ENCODE measurements at regions not wholly inside any gene's neighbourhood (a gene's known extent, or its start where the extent isn't known, plus 50 kb on each side); places are given as distances from the start of the nearest gene placed in this dataset.
A peak's percentile ranks its signal among the peaks of the same experiment; 100 is the strongest.
"Not testable (repeated sequence)": the region's sequence is repeated elsewhere in the genome, so short reads cannot be mapped to it uniquely, and the experiment has no call there.

DNA sequence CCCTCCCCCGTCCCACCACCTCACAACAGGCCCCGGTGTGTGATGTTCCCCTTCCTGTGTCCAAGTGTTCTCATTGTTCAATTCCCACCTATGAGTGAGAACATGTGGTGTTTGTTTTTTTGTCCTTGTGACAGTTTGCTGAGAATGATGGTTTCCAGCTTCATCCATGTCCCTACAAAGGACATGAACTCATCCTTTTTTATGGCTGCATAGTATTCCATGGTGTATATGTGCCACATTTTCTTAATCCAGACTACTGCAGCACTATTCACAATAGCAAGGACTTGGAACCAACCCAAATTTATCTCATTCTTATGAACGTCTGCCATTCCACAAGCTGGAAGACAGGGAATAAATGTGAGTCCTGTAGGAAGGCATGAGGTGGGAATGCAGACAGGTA, 79.6 kb upstream of the SLC6A11 start:
- DNase-seq (ENCODE audit: low spot score): not testable (repeated sequence)

DNA sequence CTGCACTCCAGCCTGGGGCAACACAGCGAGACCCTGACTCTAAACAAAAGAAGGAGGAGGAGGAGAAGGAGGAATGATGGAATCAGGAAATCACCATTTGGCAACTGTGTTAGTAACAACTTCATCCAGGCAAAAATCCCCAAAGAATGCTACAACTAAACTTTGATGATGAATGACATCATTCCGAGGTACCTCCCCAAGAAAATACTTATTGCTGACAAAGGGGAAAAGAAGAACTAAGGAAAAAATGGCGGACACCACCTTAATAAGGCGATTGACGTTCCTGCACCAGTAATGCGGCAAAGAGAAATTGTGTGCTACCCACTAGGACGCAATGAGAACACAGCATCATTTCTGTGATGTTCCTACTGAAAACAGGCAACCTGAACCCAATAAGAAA, 78.2 kb upstream of the SLC6A11 start:
- no peak for DNase-seq (ENCODE audit: low spot score)

DNA sequence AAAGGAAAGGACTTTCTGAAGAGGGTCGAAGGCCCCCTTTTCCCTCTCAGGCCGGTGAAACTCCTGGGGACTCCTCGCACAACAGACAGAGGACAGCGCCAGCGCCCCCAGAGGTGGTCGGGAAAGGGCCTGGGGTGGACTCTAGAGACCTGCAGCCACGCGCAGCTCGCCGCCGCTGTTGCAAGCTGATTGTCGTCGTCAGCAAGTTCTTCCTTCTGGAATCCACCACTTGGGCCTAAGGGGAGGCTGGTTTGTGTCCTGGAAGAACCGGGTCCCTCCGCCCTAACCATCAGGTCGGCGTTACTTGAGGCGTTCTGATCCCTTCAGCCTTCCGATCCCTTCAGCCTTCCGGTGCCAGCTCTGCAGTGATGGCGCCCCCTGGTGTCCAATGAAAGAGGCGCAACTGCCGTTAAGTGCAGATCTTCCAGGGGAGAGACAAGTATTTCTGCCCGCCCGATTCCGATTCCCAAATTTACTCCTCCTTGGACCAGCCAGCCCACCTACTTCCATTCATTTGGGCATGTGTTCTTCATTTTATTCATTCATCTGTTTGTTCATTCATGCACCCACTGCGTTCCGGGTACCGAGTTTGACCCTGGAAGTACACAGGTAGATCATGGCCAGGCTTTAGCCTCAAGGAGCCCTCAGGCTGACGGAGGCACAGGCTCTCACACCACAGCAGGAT, 77.2 kb upstream of the SLC6A11 start:
- DNase-seq (ENCODE audit: low spot score): peak; percentile 80

DNA sequence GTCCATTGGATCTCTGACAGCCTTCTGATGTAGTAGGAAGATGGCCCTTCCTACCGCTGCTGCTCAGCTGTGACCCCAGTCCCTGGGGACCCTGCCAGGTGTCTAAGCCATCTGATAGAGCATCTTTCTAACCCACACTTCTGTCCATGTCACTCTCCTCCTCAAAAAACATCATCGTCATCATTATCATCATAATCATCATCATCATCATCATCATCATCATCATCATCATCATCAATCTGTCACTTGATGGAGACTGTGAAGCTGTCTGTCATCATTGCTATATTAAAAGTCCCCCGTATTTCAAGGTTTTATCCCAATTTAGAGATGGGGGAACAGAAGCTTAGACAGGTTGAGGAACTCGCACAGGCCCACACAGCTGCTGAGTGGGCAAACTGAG, 75.1 kb upstream of the SLC6A11 start:
- DNase-seq (ENCODE audit: low spot score): no peak

DNA sequence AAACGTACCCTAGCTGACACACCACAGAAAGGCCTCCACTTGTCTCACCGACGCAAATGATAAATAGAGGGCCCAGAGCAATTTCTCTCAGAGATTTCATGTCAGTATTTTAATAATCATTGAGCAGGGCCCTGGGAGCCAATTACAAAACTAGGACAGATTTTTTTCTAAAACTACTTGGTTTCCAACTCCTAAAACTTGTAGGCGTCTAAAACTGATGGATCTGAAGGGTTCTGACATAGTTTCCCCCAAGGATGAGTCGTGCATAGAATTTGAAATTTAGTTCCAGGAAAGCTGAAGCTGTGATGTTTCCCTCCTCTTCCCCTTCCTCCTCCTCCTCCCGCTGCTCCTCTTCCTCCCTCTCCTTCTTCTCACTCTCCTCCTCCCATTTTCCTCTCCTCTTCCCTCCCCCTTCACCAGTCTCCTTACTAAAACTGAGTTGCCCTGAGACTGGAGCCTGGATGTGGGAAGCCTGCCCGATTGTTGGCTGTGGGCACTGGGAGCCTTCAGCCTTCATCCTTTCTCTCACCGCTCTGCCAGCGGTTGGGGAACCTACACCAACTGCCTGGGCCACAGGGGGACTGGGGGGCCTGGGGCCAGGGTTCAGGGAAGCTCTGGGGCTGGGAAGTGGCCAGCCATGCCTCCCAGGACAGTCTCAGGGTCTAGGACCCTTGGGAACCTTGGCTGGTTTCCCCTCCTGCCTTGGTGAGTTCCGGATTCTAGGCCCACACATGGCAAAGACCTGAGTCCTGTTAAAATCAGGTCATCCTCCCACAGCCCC, 73.9 kb upstream of the SLC6A11 start:
- DNase-seq (ENCODE audit: low spot score): no peak

DNA sequence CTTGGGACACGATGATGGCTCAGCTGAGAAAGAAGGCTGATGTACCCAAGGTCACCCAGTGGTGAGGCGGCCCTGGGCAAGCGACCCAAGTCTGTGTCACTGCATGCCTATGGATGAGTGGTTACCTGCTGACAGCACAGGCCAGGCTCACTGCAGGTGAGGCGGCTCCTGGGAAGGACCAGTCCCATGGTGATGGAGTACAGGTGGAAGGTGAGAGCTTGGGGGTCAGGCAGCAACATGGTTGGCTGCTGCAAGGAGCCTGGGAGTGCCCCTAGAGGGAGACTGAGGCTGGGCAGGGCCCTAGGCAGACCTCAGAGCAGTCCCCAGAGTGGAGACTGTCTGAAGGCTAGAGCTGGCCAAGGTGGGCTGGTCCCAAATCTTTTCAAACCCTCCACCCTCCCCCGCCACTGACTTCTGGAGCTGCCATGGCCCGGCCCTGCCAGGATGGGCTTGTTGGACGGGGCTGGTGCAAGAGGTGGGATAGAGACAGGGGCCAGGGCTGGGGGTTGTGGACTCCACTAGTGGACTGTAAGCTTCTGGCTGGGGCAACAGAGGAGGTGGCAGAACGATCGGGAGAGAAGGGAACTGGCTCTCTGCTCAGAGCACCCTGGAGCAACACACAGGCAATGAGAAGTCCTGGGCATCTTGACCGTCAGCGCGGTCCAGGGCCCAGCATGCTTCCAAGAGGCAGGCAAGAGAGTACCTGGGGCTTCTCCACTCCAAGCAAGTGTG, 72.5 kb upstream of the SLC6A11 start:
- no peak for DNase-seq (ENCODE audit: low spot score)

DNA sequence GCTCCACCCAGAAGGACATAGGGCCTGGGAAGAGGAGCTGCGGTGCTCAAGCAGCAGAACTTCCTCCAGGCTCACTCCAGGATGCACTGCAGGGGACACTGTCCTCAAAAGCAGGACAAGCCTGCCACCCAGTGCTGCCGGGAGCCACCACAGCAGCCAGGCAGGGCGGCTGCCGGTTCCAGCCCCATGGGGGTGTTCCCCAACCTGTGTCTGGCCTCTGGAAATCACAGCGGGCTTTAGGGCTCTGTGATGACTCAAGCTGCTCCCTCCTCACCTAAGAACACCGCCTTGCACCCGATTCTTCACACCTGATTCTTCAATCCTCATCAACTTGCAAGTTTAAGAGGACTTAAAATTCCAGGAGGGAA, 71.9 kb upstream of the SLC6A11 start:
- peak; percentile 25 for DNase-seq (ENCODE audit: low spot score)

DNA sequence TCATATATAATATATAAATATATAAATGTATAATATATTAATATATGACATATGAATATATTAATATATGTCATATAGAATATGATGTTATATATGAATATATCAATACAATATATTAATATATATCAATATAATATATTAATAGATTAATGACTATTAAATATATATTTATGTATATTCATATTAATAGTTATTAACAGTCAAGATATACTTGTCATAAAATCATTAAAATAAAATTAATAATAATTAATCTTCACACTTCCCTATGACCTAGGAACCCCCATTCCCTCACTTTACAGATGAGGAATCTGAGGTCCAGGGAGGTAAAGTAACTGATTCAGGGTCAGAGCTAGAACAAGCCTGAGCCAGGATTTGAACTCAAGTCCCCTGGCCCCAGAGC, 70.6 kb upstream of the SLC6A11 start:
- DNase-seq (ENCODE audit: low spot score): no peak

DNA sequence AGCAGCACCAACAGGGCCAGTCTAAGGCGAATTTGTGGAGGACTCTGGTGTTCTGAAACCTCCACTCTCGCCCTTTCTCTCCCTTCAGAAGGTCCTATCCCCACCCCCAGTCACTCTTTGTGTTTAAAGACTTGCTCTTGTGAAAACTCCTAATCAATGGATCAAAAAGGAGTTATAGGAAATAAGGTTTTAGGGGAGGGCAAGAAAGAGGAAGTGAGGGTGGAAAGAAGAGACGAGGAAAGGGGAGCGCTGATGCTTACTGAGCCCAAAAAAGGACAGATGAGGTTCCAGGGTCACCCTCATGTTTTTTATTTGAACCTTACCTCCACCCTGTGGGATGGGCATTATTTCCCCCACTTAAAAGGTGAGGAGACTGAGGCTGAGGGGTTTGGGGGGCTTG, 70.0 kb upstream of the SLC6A11 start:
- DNase-seq (ENCODE audit: low spot score): no peak

DNA sequence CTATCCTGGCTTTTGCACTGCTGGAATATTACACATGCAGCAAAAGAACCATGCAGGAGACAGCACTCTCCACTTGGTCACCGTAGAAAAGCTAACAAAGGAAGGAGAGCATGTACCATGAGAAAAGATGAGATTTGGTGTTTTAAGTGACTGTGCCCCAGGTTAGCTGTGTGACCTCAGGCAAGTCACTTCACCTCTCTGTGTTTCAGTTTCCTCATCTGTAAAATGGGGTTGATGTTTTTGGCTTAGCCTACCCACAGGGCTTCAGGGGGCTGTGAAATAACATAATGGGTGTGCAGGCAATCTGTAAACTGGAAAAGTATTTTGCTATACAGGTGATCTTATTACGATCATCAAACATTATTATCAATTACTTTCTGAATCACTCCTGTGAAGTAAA, 69.3 kb upstream of the SLC6A11 start:
- no peak for DNase-seq (ENCODE audit: low spot score)

DNA sequence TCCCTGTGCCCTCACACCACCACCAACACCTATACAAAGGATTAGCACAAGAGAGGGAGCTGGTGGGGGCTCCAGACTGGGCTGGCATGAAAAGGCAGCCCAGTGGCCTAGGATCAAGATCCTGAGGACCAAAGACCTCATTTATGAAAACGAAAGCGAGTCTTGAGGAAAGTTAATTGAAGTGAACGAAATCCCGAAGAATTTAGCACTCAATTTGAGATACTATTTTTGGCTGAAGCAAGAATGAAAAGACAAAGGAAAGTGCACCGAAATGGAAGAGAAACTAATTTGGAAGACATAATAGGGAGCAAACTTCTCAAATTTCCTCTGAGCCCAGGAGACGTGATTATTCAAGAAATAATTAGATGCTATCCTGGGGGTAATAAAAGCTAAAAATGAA, 68.7 kb upstream of the SLC6A11 start:
- no peak for DNase-seq (ENCODE audit: low spot score)

DNA sequence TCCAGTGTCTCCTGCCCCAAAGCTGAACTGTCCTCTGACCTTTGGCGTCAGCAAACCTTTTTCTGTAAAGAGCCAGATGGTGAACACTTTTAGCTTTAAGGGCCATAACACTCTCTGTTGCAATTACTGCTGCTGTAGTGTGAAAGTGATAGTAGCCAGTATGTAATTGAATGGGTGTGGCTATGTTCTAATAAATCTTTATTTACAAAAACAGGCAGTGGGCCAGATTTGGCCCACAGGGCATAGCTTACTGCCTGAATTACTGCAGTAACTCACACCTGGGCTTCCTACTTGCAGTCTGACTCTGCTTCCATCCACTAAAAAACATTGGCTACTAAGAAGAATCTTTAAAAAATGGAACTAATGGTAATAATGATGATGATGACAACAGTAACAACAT, 68.0 kb upstream of the SLC6A11 start:
- DNase-seq (ENCODE audit: low spot score): no peak

DNA sequence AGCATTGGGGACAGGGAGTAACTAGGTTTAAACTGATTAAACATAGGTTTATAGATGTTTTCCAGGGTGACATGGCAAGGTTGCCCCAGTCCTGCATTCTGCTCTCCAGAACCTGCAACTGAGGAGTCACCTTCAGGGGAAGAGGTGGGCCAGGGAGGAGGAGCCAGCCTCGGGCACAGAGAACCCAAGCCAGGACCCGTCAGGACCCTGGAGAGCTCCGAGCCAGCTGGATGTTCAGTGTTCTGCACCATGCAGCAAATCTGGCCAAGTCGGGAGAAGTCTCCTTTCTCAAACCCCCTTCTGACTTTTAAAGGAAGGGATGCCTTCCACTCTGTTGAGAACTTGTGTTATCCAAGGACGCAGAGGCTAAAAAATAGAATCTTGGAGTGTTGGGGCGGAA, 62.1 kb upstream of the SLC6A11 start:
- DNase-seq (ENCODE audit: low spot score): no peak

DNA sequence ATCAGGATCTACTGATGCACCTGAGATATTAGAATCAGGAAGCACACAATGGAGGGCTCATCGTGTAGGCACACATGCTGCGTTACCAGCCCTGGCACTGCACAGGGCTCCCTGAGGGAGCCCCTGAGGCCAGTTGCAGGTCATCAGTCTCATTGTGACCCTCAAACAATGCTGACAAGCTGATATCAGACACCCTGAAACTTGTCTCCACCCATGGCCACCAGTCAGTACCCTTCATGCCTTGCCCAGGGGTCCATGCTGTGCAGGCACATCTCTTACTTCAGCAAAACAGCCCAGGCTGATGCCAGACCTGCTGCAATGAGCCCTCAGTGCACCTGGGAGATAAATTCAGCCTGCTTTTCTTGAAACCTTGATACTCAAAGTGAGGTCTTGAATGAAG, 59.5 kb upstream of the SLC6A11 start:
- no peak for DNase-seq (ENCODE audit: low spot score)

DNA sequence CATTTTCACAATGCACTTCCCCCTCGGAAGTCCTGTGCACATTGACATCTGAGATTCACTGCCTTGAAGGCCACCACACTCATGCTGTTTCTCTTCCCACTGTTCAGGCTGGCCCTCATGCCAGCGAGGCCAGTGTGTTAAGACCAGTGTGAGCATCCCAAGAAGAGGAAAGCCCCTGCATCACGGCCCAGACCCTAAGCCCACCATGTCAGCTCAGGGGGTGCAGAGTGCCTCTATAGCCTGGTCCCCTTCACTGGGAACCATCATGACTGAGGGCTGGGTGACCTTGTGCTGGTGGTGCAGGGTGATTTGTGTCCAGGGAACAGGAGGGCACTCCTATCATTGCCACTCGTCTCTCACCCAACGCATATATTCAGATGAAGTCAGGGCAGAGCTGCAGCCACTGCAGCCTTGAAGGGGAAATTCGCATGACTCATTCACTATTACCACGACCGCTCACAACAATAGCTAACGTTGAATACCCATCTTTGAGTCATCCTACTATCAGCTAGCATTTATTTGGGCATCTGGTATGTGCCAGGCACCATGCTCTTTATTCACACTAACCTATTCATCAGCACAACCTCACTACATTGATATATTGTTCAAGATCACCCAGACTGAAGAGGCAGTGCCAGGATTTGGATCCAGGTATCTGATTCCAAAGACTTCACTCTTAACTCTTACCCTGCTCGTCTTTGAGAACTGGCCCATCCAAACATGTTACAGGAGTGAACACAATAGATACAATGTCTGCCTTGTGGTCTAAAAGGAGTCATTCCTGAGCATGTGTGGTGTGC, 58.8 kb upstream of the SLC6A11 start:
- DNase-seq (ENCODE audit: low spot score): no peak

DNA sequence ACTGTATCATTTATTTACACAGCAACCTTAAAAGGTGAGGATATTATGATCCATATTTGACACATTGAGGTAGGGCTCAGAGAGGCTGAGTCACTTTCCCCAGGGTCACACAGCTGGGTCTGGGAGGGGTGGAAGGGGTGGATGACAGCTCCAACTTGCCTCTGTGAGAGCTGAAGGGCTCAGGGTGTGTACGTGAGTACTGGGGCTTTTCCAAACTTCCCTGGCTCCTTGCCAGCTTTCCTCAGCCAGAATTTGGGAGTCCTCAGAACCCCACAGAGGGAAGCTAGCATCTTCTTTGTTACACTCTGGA, 58.3 kb upstream of the SLC6A11 start:
- no peak for DNase-seq (ENCODE audit: low spot score)

DNA sequence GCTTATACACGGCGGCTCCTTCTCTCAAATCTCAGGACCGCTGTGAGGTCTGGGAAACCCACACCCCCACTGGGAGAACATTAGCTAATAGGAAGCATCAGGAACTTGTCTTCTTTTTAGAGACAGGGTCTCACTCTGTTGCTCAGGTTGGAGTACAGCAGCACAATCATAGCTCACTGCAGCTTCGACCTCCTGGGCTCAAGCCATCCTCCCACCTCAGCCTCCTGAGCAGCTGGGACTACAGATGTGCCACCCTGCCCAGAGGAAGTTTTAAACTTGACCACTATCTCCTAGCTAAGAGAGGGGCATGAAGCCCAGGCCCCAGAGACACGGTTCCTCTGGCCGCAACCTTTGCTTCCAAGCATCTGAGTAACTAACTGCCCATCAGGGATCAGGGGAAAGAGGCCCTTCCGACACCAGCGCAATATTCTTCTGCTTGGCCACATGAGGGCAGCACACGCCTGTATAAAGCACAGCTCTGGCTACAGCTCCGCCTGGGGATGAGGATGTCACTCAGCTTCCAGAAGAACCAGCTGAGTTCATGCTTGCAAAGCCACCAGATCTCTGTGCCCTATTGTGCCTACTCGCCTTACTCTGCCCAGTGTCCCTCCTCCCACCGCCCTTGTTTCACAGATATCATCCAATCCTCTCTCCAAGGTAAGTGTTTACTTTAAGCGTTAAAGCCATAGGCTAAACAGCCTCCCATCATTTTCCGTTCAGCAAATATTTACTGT, 57.6 kb upstream of the SLC6A11 start:
- peak; percentile 66 for DNase-seq (ENCODE audit: low spot score)

DNA sequence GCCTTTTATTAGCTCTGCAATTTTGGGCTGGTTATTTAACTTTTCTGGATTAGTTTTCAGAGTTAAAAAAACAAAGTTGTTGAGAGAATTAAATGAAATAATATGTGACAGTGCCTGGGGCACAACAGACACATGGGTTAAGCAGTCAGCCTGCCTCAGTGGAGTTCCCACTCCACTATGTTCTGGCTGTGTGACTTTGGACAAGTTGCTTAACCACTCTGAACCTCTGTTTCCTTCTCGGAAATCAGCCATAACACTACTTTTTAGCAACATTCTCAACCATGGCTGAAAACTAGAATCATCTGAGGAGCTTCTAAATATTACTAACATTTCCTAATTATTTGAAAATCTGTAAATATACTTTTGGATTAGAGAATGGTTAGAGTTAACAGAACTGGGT, 56.5 kb upstream of the SLC6A11 start:
- no peak for DNase-seq (ENCODE audit: low spot score)

DNA sequence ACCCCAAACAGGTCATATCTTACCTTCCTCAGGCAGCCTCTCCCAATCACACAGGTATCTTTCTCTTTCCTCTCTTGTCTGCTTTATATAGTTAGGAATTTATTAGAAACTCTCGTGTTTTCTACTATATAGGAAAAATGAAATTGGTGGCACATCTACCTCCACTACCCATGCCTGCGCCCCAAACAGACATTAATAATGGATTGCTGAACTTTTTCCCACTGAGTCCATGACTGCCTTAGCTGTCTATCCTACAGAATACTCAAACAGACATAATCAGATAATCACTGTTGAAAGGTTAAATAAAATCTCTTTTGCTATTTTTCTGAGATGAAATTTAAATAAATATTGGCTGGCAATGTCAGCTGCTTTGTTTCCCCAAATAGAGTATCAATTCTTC, 55.8 kb upstream of the SLC6A11 start:
- no peak for DNase-seq (ENCODE audit: low spot score)

DNA sequence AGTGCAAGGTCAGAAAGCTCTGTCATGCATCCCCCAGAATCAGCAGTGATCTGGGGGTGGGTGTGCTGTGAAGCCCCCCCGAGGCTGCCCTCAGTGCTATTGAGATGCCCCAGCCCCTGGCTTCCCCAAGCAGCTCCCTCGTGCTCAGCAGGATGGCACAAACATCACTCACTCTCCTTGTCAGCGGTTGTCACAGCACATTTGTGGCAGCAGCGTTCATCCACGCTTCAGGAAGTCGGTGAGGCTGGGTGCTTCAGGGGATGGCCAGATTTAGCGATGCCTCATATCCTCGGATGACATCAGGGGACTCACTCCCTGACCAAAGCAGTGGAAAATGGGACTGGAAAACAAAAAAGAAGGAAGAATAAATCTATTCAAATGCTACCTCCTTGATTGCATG, 54.4 kb upstream of the SLC6A11 start:
- DNase-seq (ENCODE audit: low spot score): no peak

DNA sequence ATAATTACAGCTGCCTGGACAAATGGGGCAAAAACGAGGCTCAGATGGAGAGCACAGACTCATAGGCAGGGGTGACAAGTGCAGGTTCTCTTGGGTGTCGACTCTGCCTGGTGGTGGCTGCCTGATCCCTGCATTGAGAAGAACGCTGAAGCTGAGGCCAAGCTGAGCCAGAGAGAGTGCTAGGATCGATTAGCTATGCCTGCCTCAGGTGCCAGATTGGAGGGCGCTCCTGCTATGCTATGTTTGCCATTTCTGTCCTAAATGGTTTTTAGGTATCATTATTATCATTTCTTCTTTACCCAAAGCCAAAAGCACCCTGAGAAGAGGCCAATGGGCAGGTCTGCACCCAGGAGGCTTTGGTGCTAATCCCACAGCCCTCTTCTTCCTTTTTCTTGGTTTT, 53.9 kb upstream of the SLC6A11 start:
- DNase-seq (ENCODE audit: low spot score): no peak

Data from SK-N-DZ (cell line).